OCI-M2 (cell line): ENCODE measurements at regions not wholly inside any gene's neighbourhood (a gene's known extent, or its start where the extent isn't known, plus 50 kb on each side); places are given as distances from the start of the nearest gene placed in this dataset.

Experiments
- DNase-seq: peaks from one replicate; lab custom pipeline; 2025; ENCODE audit not compliant: unreplicated experiment; lab: John Stamatoyannopoulos, UW

DNA sequence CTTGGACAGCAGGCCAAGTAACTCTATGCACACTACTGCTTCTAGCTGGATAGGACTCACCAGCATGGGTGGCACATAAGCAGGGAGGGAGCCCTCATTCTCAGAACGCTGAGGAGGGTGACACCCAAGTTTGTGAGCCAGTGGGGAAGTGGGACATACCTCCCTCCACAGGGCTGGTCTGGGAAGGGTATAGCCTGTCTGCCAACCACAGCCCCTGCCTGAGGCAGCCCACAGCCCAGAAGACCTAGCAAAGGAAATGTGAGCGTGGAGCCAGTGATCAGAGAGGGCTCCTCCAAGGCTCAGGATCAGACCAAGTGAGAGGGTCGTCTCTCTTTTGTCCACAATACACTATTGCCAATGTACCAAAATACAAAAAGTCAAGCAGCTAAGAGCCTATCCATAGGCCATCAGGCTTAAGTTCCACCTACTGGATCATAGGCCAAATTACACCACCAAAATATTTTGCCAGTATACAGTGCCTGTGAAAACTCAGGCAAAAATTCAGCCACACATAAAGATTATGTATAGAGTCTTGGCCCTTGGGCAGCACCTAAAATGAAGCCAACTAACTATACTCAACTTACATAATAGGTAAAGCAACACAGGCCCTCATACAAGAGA, 1203.1 kb downstream of the PCDH18 start:
- no peak for DNase-seq

DNA sequence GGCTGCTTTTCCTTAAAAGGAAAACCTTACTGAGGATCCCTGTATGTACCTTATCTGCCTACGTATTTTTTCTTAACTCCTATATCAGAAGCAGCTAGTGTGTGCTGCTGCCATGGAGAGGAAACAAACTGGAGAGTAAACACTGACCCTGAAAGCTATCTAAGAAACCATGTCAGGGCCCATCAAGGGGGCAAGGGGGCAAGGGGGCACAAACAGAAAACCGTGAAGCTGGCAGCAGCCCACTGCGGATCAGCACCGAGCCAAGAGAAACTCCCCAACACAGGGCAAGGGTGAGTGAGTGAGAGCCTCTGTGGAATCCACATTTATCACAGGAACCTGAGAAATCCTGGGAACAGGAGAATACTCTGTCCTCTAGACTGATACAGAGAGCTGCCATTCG, 1204.2 kb downstream of the PCDH18 start:
- DNase-seq = no peak

GRCh38 chr4:136320465-136320813, 1211.9 kb downstream of the PCDH18 start:
- no peak for DNase-seq

DNA sequence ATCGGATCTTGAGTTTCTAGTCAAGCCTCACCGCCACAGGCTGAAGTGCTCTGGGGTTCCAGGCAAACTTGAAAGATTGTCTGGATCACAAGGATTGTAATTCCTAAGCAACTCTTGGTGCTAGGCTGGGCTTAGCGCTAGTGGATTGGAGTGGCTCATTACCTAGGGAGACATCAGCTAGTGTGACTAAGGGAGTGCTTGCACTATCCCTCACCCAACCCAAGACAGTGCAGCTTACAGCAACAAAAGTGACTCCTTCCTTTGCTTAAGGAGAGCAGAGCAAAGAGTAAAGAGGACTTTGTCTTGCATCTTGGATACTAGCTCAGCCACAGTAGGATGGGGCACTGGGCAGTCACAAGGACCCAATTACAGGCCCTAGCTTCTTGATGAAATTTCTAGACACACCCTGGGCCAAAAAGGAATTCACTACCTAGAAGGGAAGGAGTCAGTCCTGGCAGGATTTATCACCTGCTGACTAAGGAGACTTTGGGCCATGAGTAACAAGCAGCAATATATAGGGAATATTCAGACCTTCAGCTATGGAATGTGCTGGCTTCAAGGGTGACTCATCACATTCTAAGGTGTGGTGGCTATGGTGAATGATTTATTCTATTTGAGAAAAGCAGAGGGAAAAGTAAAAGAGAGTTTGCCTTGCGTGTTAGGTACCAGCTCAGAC, 1212.4 kb downstream of the PCDH18 start:
- no peak for DNase-seq

- DNase-seq = no peak
These were observed 1215.3 kb downstream of the PCDH18 start for GRCh38 chr4:136316961-136317360.

GRCh38 chr4:136314686-136315085, 1217.6 kb downstream of the PCDH18 start:
- no peak for DNase-seq

GRCh38 chr4:136311774-136312173, 1220.5 kb downstream of the PCDH18 start:
- DNase-seq = no peak

GRCh38 chr4:136307765-136308164, 1224.5 kb downstream of the PCDH18 start:
- no peak for DNase-seq

DNA sequence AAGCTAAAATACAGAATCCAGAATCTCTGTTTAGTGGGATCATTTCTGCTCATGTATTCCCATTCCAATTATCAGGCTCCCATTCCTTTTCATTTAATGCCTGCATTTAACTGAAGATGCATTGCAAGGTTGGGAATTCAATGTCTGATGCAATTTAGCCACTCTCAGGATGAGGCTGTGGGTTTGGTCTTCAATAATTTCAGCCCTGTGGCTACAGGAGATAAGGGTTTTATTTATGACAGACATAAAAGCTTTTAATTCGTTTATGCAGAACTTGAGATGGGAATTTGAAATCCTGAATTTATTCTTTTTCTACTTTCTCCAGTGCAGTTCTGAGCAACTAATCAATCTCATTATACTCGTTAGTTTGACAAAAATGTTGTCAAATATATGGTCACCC, 1225.9 kb downstream of the PCDH18 start:
- DNase-seq = no peak

DNA sequence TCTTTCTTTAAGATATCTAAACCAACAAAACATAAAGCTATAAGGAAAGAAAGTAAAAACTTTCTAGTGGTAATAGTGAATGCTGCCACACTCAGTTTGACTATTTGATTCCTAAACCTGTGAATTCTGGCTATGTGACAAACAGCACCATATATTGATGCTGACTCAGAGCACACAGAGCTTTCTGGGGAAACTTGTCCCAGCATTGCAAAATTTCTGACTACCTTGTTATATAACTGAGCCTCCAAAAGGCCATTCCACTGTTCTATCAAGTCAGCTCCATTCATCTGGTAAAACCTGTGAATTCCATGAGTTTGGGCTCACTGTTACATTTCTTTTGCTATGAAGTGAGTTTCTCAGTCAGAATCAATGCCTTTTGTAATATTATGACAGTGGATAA, 1229.7 kb downstream of the PCDH18 start:
- no peak for DNase-seq

DNA sequence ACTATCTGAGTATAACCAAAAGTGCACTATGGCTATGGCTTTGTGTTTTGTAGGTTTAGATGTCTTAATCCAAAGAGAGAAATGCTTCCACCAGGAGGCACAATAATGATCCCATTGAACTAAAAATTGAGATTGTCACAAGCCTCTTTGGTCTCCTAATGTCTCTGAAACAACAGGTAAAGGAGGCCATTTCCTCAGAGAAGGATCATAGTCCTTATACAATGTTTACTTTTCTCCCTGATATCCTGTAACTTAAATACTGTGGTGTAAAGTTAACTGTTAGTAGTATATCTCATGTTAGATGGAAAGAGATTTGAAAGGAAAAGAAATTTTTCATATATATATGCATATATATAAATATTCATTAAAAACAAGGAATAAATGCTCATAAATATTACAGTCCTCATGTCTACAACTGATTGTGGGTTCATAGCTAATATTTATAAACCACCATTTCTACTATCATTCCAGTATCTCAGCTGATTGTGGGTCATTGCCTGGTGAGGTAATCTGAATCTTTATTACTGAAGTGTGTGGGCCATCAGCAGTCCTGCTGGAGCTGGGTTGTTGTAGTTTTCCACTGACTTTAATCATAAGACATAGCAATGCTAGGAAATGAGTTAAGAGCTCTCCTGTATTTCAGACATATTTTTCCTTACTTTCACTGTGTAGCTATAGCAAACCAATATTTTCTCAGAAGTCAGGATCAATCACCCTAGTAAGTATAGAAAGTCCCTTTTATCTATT, 1230.4 kb downstream of the PCDH18 start:
- no peak for DNase-seq

- DNase-seq = no peak
These were observed 1248.3 kb downstream of the PCDH18 start for GRCh38 chr4:136283977-136284376.

DNA sequence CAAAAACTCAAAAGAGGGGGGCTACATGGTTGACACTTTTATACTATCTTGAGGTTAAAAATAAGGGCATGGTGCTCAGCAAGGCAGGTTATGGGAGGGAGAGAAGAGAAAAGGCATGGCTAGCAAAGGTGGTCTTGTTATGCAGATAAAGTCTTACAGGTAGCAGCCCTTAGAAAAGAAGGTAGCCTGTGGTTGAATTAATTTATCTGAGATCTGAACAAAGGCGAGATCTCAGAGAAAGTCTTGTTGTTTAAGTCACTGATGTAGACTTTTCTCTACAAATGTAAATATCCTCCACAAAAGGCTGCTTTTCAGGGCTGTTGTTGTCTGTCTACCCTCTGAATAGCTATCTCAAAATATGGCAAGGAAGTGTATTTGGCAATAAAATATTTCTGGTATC, 1250.4 kb downstream of the PCDH18 start:
- no peak for DNase-seq

GRCh38 chr4:136281307-136281706, 1251.0 kb downstream of the PCDH18 start:
- DNase-seq = no peak

DNA sequence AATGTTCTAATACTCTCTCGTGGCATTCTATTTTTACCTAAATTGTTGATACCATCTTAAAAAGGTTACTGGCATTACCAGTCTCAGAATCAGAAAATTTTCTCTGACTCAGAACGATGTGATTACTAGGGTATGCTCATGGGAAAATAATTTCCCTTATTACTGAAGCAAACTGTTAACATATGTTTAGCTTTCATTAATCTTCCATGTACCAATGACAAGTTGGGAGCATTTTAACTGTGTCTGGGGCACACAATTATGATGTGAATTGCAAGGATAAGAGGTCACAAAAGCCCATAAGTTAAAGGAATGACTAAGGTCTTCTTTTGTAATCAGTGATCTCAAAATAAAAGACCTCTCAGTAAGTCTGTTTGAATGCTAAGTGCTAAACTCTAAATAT, 1254.6 kb downstream of the PCDH18 start:
- DNase-seq = no peak

- DNase-seq = no peak
These were observed 1285.4 kb downstream of the PCDH18 start for GRCh38 chr4:136246876-136247275.

GRCh38 chr4:136241221-136241986, 1290.9 kb downstream of the PCDH18 start:
- no peak for DNase-seq

- no peak for DNase-seq
These were observed 1305.0 kb downstream of the PCDH18 start for GRCh38 chr4:136227315-136227714.

GRCh38 chr4:136219592-136220125, 1312.6 kb downstream of the PCDH18 start:
- DNase-seq = no peak

DNA sequence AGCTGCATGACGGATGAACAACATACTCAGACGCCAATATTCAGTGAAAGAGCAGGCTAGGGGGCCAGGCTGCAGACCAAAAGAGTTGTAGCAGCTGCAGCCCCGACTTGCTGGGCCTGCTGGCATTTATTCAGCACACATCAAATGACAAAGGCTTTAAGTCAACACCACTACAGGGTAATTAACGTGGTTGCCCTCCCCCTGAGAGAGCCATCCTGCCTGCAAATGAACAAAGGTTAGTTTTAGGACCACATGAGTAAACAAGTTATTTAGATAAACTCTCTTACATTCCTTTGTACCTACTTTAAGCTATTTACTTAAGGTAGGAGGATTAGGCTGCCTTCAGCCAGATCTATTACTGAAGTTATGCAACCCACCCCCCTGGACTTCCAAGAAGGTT, 1329.1 kb downstream of the PCDH18 start:
- no peak for DNase-seq

GRCh38 chr4:136198358-136198757, 1333.9 kb downstream of the PCDH18 start:
- no peak for DNase-seq
